Muscle layer of duodenum (tissue), 2 donors: ENCODE measurements at regions not wholly inside any gene's neighbourhood (a gene's known extent, or its start where the extent isn't known, plus 50 kb on each side); places are given as distances from the start of the nearest gene placed in this dataset.

Experiments used
- H3K27ac ChIP-seq: one replicate; pipeline ENCODE4 v1.7.0; 2013; ENCODE audit warnings: mild to moderate bottlenecking, low read length
- H3K27me3 ChIP-seq: one replicate; pipeline ENCODE4 v1.7.0; 2013; ENCODE audit warnings: low read depth, mild to moderate bottlenecking, control low read depth, low read length
- H3K36me3 ChIP-seq, 2 donors: one replicate each; pipeline ENCODE4 v1.7.0; 2013; ENCODE audit warnings: low read length in 2 of 2, control low read depth in 1 of 2, mild to moderate bottlenecking in 1 of 2; ENCODE audit not compliant: insufficient read depth in 2 of 2, control insufficient read depth in 1 of 2
- H3K4me1 ChIP-seq, 2 donors: one replicate each; pipeline ENCODE4 v1.7.0; 2013; ENCODE audit warnings: low read length in 2 of 2, mild to moderate bottlenecking in 2 of 2, control low read depth in 1 of 2, moderate library complexity in 1 of 2; ENCODE audit not compliant: insufficient read depth in 2 of 2, control insufficient read depth in 1 of 2
- H3K4me3 ChIP-seq, 2 donors: one replicate each; pipeline ENCODE4 v1.7.0; 2013; ENCODE audit warnings: low read length in 2 of 2, low read depth in 1 of 2, mild to moderate bottlenecking in 1 of 2
- H3K9me3 ChIP-seq, 2 donors: one replicate each; pipeline ENCODE4 v1.7.0; 2013; ENCODE audit warnings: low read length in 2 of 2, control low read depth in 1 of 2, mild to moderate bottlenecking in 1 of 2; ENCODE audit not compliant: control insufficient read depth in 1 of 2
- donor health status: healthy.

DNA sequence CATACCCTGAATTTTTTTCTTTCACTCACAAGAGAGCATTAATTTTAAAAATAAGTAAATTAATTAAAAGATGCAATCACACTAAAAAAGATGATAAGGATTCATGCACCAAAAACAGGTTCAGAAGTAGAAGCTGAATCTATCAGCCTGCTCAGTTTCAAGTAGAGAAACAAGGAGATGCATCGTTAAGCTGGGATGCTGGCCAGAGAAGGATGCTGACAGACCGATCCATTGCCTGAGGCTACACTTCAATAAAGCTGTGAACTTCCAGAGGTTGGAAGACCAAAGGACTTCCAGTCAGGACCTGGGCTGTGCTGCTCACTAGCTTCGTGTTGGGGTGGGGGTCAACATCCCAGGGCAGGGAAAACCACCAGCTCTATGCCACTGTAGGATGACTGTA lies 457.7 kb downstream of the EFNA5 start:
- H3K4me3 ChIP-seq, result no peak overlapping the region
- H3K27me3 ChIP-seq, result no peaks in the 10 kb centered on the region
- H3K27ac ChIP-seq, result no peak overlapping the region
- H3K9me3 ChIP-seq, result no peaks in the 10 kb centered on the region
- H3K36me3 ChIP-seq, result no peaks in the 10 kb centered on the region
- no peaks in the 10 kb centered on the region for H3K4me1 ChIP-seq

DNA sequence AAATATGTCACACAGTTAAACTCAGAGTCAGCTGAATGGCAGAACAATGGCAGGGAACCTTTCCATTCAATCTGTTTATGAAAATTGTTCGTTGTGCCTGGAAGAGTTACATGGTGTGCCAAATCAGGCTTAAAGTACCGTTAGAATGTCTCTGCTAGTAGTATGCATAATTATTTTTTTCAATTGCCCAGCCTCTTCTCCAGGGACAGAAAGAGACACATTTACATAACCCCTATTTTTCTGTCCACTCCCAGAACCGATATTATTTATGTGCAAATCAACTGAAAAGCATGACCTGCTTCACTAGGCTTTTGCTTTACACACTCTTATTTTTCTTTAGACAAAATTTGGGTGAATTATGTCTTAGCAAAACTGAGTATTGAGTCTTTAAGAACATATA lies 459.1 kb downstream of the EFNA5 start:
- Histone ChIP-seq H3K27ac (no peak overlapping the region), H3K4me3 (no peak overlapping the region), H3K27me3 (no peaks in the 10 kb centered on the region), H3K4me1 (no peaks in the 10 kb centered on the region), H3K36me3 (no peaks in the 10 kb centered on the region), H3K9me3 (no peaks in the 10 kb centered on the region)

DNA sequence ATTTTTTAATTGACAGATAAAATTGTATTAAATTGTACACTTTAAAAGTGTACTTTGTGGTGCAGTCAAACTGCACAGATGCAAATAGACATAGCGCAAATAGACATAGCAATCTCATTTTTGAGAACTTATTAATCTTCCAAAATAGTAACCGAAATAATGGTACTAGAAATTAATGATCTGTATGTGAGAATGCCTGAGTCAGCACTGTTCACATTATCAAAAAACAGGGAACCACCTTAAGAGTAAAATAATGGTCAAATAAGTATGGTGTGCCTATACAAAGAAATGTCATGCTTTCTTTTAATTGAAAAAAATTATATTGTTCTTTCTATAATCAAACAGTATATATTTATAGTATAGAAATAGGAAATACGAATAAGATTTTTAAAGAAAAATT lies 461.9 kb downstream of the EFNA5 start:
- Histone ChIP-seq H3K36me3 (no peaks in the 10 kb centered on the region), H3K4me1 (no peaks in the 10 kb centered on the region), H3K9me3 (no peaks in the 10 kb centered on the region), H3K4me3 (no peak overlapping the region), H3K27me3 (no peaks in the 10 kb centered on the region), H3K27ac (no peak overlapping the region)

DNA sequence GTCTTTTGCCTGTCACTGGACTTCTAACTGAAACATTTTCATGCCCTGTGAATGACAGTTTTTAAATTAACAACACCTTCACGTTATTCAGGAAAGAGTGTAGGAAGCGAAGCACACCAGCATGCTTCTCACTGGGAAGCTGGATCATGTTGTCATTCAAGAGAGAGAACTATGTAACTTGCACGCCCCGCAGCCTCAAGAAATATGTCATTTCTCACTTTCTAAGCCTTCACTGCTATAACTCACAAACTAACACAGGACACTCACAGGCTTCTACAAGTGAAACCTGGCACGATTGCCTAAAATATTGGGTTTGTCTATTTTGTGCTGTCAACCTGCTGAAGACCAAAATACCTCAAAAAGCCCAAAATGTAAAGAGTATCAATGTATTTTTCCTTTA lies 466.3 kb downstream of the EFNA5 start:
- no peaks in the 10 kb centered on the region for H3K27me3 ChIP-seq
- no peak overlapping the region for H3K27ac ChIP-seq
- no peak overlapping the region for H3K4me3 ChIP-seq
- no peaks in the 10 kb centered on the region for H3K36me3 ChIP-seq
- H3K9me3 ChIP-seq, result no peaks in the 10 kb centered on the region
- no peaks in the 10 kb centered on the region for H3K4me1 ChIP-seq

DNA sequence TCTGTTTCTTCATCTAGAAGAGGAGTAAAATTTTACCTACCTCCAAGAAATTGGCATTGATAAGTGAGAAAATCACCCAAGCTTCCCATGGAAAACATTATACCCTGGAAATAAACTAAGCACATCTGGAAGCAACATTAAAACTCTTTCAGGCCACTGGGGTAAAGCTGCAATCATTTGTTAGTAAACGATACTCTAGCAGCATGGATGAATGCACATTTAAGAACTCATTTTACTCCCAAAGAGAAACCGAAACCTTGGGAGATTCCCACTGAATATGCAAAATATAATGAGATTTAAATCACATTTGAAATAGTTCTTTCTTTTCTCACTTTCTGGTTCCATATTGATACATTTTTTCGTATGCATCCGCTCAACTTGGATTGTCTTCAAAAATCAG lies 467.5 kb downstream of the EFNA5 start:
- Histone ChIP-seq H3K4me1 (no peaks in the 10 kb centered on the region), H3K36me3 (no peaks in the 10 kb centered on the region), H3K9me3 (no peaks in the 10 kb centered on the region), H3K27ac (no peak overlapping the region), H3K4me3 (no peak overlapping the region), H3K27me3 (no peaks in the 10 kb centered on the region)

DNA sequence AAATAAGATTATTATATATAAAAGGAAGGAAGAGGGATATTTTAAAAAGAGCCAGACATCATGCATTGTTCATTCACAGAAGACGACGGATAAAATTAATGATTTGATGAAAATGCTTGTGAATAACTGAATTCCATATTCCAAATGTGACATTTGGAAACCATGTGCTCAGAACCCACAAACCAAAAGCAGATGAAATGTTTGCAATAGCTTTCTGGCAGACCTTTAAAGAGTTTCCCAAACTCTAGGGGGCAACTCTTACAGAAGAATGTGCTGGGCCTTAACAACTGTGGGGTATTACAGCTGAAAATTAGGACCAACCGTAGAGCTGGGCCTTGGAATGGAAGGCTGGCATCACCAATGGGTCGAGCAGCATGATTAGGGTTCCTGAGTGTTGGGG lies 471.0 kb downstream of the EFNA5 start:
- no peaks in the 10 kb centered on the region for H3K27me3 ChIP-seq
- no peak overlapping the region for H3K27ac ChIP-seq
- H3K4me3 ChIP-seq, result no peak overlapping the region
- no peaks in the 10 kb centered on the region for H3K36me3 ChIP-seq
- H3K4me1 ChIP-seq, result no peaks in the 10 kb centered on the region
- no peaks in the 10 kb centered on the region for H3K9me3 ChIP-seq

DNA sequence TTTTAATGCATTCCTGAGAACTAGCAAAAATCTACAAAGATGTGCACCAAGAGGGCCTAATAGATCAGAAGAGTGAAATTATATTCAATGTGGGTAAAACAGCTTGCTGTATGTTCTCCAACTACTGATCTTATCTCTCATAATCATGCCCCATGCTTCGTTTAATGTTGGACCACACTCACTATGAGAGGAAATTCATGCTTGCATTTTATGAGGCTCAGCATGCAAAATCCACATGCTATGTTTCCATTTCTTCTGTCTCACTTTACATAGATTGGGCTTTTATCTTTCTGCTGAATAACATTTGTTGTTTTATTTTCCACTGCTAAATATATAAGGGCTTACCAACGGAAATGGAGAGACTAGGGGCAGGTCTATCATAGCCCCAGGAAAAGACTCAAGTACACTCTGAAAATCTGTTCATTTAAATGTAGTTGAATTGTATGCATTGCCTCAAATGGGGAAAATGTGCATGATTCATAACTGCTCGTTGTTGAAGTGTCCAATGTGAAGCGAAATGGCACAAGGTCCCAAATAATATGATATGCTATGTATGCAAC lies 474.2 kb downstream of the EFNA5 start:
- no peaks in the 10 kb centered on the region for H3K9me3 ChIP-seq
- H3K36me3 ChIP-seq, result no peaks in the 10 kb centered on the region
- H3K27me3 ChIP-seq, result no peaks in the 10 kb centered on the region
- no peak overlapping the region for H3K27ac ChIP-seq
- H3K4me3 ChIP-seq, result no peak overlapping the region
- H3K4me1 ChIP-seq, result no peaks in the 10 kb centered on the region

DNA sequence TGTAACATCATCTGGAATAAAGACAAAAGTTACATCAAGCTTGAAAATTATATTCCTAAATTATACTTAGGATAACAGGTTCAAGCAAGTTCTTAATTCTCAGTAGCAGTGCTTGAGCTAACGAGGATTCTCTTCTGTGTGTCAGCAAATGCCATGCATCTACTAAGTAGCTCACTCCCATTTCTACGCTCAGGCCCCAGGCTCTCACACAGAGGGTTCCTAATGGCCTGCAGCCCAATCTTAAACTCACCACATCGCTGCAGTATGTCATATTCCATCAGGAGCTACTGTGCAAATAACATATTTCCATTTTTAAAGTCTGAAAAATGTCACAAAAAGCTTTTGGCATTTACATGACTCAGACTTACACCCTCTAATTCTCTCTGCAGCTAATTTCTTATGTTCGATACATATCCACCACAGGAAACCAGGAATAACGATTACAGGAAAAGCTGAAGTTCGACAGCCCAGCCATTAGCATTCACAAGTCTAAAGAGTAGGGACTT lies 474.8 kb downstream of the EFNA5 start:
- H3K27me3 ChIP-seq, result no peaks in the 10 kb centered on the region
- H3K27ac ChIP-seq, result no peak overlapping the region
- no peak overlapping the region for H3K4me3 ChIP-seq
- no peaks in the 10 kb centered on the region for H3K36me3 ChIP-seq
- no peaks in the 10 kb centered on the region for H3K9me3 ChIP-seq
- H3K4me1 ChIP-seq, result no peaks in the 10 kb centered on the region

DNA sequence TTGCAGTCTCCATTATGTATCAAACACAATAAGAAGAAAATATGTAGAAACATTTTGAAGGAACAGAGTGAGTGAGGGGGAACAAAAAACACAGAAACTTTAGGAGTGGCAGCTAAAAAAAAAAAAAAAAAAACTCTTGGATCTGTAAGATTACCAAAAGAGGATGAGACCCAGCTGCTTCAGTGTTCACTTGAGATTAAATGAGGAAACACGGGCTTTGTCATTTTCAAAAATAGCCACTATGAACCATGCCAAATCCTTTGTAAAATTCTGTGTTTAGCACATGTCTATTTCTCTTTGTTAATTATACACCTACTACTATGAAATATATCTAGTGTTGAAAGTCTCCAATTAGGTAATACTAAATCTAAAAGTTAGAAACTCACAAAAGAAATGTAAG lies 485.9 kb downstream of the EFNA5 start:
- Histone ChIP-seq H3K27me3 (no peaks in the 10 kb centered on the region), H3K27ac (no peak overlapping the region), H3K4me3 (no peak overlapping the region), H3K9me3 (no peaks in the 10 kb centered on the region), H3K36me3 (no peaks in the 10 kb centered on the region), H3K4me1 (no peaks in the 10 kb centered on the region)

DNA sequence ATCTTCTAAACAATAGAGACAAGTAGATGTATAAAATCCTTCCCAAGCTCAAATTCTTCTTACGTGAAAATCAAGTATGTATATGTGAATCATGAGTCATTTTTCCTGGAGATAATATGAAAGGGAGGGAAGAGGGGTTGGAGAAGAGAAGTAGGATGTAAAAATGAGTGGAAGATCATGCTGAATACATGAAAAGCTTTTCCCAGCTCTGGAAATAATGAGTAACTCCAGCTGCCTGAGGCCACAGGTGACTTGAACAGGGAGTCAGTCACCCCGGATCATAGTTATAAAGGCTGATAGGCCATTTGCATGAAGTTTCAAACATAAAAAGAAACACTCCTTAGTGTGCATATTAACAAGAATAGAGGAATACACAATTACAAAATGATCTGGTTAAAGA lies 486.7 kb downstream of the EFNA5 start:
- no peak overlapping the region for H3K4me3 ChIP-seq
- H3K9me3 ChIP-seq, result no peaks in the 10 kb centered on the region
- H3K36me3 ChIP-seq, result no peaks in the 10 kb centered on the region
- H3K27me3 ChIP-seq, result no peaks in the 10 kb centered on the region
- no peaks in the 10 kb centered on the region for H3K4me1 ChIP-seq
- no peak overlapping the region for H3K27ac ChIP-seq

DNA sequence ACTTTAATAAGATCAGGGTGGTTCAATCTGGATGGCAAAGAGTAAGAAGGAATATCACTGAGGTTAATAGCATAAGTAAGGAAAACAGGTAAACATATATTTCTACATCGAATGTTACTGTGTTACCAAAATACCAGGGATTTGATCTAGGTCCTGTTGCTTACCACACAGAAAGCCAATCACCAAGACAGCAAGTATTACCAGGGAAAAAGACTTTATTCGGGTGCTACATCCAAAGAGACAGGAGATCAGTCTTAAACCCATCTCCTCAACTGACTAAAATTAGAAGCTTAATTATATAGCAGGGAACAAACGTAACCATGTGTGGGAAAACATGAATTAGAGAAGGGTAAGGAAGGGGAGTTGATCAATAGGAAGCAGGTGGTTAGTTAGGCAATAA lies 500.1 kb downstream of the EFNA5 start:
- H3K9me3 ChIP-seq, result peaks cover 0 to 7% of the 10 kb centered on the region in 2 donors
- H3K27me3 ChIP-seq, result no peaks in the 10 kb centered on the region
- no peak overlapping the region for H3K27ac ChIP-seq
- H3K36me3 ChIP-seq, result no peaks in the 10 kb centered on the region
- no peaks in the 10 kb centered on the region for H3K4me1 ChIP-seq
- no peak overlapping the region for H3K4me3 ChIP-seq

DNA sequence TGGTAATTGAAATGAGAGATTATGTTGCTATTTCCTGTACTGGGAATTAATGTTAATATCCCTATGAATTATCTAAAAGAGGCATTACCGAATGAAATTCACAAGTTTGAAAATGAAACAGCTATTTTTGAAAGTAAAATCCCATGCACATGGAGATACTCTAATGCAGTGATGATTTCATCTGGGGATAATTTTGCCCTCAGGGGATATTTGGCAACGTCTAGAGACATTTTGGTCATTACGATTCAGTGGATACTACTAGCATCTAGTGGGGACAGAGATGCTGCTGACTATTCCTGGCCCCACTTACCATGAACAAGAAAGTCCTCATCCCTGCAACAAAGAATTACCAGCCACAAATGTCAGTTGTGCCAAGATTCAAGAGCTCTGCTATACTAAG lies 500.9 kb downstream of the EFNA5 start:
- no peaks in the 10 kb centered on the region for H3K36me3 ChIP-seq
- no peaks in the 10 kb centered on the region for H3K27me3 ChIP-seq
- H3K9me3 ChIP-seq, result peaks cover 0 to 7% of the 10 kb centered on the region in 2 donors
- no peak overlapping the region for H3K27ac ChIP-seq
- no peaks in the 10 kb centered on the region for H3K4me1 ChIP-seq
- H3K4me3 ChIP-seq, result no peak overlapping the region
